HK-2 (cell line): ENCODE measurements at regions not wholly inside any gene's neighbourhood (a gene's known extent, or its start where the extent isn't known, plus 50 kb on each side); places are given as distances from the start of the nearest gene placed in this dataset.
"Not testable (repeated sequence)": the region's sequence is repeated elsewhere in the genome, so short reads cannot be mapped to it uniquely, and the experiment has no call there.

ENCODE experiments used
- DNase-seq: peaks from one replicate; pipeline ENCODE4 v3.0.0-alpha.2; 2018; ENCODE audit not compliant: unreplicated experiment

DNA sequence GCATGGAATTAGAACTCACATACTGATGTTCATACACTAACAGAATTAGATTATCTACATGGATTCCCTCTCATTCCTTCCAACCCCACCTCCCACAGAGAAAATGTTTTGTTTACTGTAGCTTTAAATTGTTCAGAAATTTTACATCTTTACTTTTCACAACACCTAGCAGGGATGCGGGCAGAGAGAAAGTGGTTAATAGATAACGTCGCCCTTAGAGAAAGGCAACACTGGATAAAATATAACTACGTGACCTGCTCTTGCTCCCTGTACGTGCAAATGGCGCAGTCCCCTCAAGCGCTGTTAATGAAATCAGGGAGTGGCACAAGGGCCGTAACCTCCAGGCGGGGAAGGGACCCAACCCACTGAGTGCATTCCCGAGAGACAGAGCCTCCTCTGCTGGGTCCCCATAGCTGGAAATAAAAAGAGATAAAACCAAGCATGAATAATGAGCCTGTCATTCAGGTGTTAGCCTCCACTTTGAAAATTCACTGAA is 125.3 kb upstream of the DAPK1 start:
- peak; percentile 79 for DNase-seq

DNA sequence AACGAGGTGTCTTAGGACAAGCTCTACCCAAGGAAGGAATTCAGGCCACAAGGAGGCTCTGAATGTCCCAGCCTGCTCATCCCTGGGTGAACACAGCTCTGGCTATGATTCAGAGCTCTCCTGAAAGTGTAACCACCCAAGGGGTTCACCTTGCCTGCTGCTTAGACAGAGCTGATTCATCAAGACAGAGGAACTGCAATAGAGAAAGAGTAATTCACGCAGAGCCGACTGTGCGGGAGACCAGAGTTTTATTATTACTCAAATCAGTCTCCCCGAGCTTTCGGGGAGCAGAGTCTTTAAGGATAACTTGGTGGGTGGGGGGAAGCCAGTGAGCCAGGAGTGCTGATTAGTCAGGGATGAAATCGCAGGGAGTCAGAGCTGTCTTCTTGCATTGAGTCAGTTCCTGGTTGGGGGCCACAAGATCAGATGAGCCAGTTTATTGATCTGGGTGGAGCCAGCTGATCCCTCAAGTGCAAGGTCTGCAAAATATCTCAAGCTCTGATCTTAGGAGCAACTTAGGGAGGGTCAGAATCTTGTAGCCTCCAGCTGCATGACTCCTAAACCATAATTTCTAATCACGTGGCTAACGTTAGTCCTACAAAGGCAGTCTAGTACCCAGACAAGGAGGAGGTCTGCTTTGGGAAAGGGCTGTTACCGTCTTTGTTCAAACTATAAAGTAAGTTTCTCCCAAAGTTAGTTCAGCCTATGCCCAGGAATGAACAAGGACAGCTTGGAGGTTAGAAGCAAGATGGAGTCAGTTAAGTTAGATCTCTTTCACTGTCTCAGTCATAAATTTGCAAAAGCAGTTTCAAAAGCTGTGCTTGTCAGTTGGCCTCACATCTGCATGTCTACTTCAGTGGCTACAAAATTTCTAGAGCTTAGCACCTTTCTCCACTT is 123.4 kb upstream of the DAPK1 start:
- DNase-seq: peak; percentile 72

DNA sequence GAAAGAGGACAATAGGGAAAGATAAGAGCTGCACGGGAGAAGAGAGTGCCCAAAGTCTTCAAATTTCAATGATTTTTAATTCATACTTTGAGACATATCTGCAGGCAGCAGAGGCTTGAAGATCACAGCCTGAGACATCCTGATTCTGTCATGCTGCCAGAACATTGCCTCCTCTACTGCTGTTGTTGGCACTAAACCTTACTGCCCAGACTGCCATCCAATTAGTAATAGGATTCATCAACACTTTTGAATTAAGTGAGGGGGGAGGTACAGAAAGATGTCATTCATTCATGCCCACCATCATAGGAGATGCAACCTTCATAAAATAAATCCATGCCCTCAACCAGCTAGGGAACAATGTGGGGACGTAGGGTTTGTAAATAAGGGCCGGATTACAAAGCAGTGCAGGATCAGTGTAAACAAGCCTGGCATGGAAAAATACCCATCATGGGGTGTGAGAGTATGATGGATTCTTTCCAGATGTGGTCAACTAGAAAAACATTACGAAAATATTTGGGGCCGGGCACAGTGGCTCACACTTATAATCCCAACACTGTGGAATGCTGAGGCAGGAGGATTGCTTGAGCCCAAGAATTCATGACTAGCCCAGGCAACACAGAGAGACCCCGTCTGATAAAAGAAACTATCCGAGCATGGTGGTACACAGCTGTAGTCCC is 122.1 kb upstream of the DAPK1 start:
- no peak for DNase-seq

DNA sequence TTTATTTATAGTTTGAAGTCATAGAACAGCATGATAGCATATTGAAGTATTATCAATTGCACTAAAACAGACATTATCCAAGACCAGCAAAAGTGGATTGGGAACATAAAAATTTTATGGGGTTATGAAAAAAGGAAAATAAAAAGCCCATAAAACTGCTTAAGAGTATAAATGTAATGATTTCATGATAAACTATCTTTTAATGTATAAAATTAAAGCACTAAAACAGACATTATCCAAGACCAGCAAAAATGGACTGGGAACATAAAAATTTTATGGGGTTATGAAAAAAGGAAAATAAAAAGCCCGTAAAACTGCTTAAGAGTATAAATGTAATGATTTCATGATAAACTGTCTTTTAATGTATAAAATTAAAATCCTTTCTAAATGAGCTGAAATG is 119.0 kb upstream of the DAPK1 start:
- no peak for DNase-seq

DNA sequence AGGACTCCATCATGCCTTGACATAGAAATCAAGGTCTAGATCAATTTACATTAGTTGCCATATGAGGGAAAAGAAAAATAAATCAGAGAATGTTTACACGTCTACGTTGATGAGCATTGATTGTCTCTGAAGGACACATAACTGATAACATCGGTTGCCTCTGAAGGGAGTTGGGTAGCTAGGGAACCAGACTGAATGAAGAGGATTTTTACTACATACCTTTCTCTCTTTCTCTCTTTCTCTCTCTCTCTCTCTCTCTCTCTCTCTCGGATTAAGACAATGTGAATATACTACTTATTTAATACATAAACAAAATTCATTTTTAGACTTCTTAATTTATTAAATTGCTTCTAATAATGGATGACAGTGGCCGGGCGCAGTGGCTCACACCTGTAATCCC is 118.4 kb upstream of the DAPK1 start:
- no peak for DNase-seq

DNA sequence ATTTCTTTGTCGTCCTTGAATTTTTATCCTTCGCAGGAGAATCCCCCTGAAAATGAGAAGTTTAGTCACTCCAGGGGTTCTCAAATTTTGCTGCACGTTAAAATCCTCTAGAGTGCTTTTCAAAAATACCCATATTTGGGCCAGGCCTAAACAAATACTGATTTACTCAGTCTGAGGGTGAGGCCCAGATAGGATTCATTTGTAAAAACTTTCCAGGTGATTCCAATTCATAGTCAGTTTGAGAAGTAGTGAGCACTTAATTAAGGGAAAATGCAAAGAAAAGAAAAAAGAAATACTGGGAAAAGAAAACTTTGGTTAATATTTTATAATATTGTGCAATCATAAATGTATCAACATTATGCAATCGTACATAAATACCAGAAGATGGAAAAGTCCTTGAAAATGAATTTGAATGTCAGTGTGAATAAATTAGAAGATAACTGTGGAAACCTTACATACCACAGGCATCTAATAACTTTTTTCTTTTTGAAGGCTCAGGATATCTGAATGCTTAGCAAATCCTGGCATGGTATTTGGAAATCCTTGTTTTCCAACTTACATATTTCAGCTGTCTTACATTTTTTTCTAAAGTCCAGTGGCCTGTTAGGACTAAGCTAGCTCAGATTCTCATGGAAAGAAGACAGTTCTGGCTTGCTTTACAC is 116.5 kb upstream of the DAPK1 start:
- no peak for DNase-seq

DNA sequence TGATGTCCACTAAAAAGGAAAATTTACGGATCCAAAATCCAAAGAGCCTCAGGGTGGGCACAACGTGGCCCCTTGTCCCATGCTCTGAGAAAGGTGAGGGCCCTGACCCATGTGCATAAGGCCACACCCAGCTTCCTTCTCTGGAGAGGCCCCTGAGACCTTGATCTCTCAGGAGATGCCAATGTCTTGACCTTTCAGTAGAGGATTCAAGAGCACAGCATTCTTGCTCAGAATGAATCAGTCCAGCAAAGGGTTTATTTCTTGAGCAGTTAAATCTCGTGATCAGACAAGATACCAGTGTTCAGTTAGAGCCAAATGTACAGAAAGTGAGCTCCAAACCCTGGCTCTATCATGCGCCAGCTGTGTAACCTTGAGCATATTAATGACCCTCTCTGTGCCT is 115.9 kb upstream of the DAPK1 start:
- DNase-seq: no peak

DNA sequence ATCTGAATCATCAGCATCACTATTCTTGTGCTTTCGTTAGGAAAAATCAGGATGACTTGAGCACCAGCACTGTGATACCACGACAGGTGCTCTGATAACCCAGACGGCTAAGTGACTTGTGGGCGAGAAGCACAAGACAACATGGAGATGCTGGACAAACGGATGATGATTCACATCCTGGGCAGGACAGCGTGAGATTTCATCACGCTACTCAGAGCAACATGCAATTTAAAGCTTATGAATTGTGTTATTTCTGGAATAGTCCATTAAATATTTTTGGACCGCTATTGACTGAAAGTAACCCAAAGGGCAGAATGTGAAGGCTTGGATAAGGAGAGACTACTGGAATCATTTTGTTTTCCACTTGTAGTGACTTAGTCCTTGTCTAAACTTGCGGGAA is 114.8 kb upstream of the DAPK1 start:
- no peak for DNase-seq

DNA sequence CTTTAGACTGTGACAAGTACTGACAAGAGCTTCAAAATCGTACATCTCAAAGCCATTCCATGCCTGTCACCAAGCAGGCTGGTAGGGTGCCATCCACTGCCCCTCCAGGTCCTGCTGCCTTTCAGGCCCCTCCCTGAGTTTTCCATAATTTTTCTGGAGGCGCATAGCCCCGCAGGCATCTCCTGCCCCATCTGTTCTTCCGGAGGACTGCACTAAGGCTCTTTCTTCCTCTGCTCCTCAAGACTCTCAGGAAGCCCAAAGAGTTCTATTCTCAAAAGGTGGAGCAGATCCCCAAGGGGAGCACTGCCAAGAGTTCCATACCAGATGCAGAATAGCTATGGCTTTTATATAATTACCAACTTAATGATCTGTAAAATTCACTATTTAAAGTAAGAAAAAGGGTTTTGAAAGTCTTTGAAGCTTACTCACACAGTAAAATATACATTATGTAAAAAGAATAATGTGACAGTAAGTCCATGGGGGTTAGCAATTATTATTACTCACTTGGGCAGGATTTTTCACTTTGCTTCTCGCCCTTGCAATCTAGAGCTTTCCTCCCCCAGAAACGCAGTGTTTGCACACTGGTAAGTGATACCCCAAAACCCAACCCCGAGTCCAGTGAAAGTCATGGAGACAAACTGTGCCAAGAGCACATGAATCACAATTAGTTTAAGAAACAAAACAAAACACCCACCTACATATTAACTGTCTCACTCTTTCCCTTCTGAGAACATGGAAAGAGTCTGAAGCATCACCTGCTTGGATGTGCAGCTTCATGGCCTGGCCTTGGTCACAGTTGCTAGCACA is 114.1 kb upstream of the DAPK1 start:
- no peak for DNase-seq

DNA sequence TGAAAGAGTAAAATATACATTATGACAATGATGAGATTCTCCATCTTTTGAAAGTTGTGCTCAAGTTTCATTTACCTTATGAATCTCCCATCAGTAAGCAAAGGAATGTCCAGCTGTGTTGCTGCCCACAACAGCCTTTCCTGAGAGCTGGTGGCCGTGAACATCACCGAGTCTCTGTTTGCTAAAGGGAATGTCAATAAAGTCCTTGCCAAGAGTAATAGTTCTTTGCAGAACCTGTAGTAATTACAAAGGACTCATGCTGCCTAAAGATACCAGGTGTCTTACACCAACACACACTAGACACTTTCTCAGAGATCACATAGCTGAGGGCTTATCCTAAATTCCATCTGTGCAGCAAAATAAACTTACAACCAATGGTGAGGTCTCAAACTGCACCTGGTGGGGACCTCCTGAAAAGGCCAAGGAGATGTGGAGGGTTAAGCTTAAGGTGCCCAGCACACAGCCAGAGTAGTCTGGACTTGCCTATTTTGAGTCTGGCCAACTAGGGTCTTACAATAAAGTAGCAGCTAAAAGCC is 111.1 kb upstream of the DAPK1 start:
- no peak for DNase-seq

DNA sequence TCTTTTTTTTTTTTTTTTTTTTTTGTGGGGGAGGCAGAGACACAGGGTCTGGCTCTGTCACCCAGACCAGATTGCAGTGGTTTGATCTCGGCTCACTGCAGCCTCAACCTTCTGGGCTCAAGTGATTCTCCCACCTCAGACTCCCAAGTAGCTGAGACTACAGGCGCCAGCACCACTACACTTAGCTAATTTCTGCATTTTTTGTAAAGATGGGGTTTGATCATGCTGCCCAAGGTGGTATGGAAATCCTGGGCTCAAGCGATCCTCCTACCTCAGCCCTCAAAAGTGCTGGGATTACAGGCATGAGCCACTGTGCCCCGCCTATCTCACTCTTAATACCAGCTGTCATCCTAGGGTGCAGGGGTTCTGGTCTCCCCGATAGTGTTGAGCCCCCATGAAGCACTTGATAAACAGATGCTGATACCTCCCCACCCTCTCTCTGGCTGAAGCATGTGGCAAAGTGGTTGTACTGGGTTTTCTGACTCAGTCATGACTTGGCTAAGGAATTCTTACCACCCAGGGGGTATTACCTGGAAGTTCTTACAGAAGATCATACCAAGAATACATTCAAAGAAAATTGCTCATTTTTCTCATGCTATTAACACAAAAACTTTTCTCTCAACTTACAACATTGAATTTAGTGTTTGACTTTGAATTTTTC is 110.2 kb upstream of the DAPK1 start:
- no peak for DNase-seq

DNA sequence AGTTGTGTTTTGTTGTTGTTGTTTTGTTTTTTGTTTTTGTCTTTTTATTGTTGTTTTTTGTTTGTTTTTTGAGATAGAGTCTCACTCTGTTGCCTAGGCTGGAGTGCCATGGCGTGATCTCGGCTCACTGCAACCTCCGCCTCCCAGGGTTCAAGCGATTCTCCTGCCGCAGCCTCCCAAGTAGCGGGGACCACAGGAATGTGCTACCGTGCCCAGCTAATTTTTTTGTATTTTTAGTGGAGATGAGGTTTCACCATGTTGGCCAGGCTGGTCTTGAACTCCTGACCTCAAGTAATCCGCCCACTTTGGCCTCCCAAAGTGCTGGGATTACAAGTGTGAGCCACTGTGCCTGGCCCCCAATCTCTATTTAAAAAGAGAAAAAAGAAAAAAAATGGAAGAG is 109.0 kb upstream of the DAPK1 start:
- DNase-seq: not testable (repeated sequence)

DNA sequence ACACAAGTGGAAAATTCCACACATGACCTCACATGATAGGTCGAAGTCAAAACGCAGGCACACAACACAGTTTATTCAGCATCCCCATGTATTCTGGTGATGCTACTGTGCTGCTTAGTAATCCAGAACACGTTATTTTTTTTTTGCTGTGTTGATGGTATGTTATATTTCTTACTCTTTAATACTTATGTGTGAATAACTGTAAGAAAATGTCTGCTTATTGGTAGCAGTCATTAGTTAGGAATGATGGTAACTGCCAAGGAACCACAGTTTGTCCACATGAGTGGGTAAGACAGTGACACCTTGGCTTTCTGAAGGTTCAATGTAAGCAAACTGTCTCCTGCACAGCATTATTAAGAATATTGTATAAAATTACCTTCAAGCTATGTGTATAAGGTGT is 107.7 kb upstream of the DAPK1 start:
- no peak for DNase-seq

DNA sequence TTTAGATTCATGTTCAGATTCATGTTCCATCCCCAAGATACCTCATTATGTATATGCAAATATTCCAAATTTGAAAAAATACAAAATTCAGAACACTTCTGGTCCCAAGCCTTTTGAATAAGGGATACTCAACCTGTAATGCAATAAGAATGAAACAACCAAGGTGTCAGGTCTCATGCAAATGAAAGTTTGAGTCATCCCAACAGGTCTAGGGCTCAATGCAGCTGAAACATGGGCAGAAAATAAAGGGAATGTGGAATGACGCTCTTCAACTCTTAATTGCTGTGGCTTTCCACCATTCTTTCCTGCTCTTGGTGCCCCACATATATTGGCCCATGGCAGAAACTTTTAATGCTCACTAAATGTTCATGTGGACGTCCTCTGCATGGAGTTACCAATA is 107.3 kb upstream of the DAPK1 start:
- no peak for DNase-seq

DNA sequence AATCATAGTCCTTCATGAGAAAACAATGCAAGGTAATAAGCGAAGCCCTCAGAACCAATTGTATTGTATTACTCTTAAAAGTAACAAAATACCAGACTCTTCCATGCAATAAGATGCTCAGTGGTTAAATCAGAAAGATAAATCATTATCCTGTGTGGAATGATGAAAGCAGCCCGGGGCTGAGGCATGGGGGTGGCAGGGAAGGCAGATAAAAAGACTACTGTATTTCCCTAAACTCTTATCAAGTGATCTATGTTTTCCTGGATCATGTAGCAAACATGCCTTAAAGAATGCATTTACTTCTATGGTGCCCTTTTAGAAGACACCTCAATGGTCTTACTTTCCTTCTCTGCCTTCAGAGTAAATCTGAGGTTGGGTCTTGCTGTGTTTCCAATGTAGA is 105.6 kb upstream of the DAPK1 start:
- DNase-seq: no peak

DNA sequence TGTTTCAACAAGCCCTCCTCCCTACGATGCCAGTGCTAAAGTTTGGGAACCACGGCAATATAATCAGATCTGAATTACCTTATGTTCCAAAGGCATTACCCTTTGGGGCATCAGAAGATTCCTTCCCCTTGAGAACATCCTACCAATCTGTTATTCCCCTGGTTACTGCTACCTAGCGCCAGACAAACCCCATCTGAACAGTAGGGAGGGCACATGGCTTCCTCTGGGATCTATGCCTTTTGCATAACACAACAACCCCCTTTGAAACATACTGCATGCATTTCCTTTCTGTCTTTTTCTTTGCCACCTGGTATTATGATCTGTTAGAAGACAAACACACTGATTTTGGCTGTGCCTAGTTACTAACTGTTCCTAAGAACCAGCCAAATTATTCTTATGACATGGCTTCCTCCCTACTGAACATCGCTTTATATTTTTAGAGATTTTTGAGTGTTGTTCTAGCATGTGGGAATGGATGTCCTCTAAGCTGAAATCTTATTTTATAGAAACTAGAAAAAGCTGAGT is 103.9 kb upstream of the DAPK1 start:
- no peak for DNase-seq

DNA sequence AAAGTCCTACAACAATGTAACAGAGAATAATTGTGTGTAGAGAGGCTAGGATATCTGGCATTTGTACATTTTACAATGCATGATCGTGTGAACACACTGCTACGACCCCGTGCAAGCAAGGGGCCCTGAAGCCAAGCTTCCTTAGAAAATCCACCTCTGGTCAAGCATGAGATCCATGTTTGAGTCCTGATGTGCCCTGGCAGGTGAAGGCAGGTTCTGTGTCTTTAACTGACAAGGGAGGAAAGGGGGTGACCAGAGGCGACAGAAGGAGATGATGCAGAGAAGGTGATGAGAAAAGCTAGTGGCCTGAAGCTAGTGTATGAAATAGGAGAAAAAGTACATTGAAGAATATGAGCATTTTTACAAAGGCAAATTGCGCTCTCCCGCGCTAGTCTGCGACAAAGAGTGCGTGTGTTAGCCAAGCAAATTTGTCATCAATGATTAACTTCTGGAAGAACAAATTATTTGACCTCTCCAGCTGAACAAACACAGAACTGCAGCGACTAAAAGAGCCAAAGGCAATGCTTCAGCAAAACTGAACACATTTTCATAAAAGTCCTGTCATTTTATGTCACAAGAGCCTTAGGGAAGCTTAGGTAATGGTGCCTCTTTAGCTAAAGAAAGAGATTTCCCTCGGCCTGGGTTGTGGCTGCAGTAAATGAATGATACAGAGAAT is 101.7 kb upstream of the DAPK1 start:
- DNase-seq: no peak

DNA sequence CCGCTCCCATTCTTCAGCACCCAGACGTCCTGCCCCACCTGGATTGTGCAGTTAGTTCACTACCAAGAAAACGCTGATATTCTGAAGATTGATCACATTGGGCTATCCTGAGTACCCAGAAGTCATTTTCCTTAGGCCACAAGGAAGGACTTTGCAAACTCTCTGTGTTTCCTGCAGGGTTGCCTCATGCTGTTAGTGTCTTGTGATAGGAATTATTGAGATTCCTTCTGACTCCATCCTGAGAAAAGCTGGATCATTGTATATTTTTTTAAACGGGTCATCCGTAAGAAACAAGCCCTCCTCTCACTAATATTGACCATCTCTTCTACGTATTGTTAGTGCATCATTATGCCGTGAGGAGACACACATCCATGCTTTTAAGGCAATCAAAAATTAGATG is 96.0 kb upstream of the DAPK1 start:
- no peak for DNase-seq

DNA sequence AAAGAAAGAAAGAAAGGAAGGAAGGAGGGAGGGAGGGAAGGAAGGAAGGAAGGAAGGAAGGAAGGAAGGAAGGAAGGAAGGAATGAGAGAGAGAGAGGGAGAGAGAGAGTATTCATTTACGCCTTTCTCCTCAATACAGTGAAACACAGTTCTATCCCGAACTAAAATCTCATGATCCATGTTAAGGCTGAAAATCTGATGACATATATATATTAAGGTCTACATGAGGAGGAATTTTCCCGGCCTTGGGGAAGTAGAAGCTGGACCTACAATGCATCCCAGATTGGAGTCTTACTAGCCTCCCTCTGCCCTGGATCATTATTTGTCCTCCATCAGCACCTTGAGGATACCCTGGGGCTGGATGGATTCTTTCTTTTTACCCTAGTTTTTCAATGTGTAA is 95.1 kb upstream of the DAPK1 start:
- DNase-seq: no peak
